ENCODE measurements at regions not wholly inside any gene's neighbourhood (a gene's known extent, or its start where the extent isn't known, plus 50 kb on each side); places are given as distances from the start of the nearest gene placed in this dataset.
"Not testable (repeated sequence)": the region's sequence is repeated elsewhere in the genome, so short reads cannot be mapped to it uniquely, and the experiment has no call there.

GRCh38 chr4:170167678-170168077 is 77.9 kb upstream of the AADAT start:
- no peak for DNase-seq (ENCODE audit: low spot score)

- not testable (repeated sequence) for DNase-seq (ENCODE audit: low spot score)
These were observed 76.4 kb upstream of the AADAT start for GRCh38 chr4:170166193-170166592.

- DNase-seq (ENCODE audit: low spot score): no peak
These were observed 72.7 kb upstream of the AADAT start for GRCh38 chr4:170162416-170162815.

- no peak for DNase-seq (ENCODE audit: low spot score)
These were observed 67.9 kb upstream of the AADAT start for GRCh38 chr4:170157670-170158069.

GRCh38 chr4:170145120-170145519 is 55.4 kb upstream of the AADAT start:
- DNase-seq (ENCODE audit: low spot score): no peak

GRCh38 chr4:170139764-170140163 is 50.0 kb upstream of the AADAT start:
- DNase-seq (ENCODE audit: low spot score): peak; percentile 14

All from AG08395 (cell line).